Small intestine (tissue), 7 donors: ENCODE measurements at regions not wholly inside any gene's neighbourhood (a gene's known extent, or its start where the extent isn't known, plus 50 kb on each side); places are given as distances from the start of the nearest gene placed in this dataset.
A peak's percentile ranks its signal among the peaks of the same experiment; 100 is the strongest.

ENCODE experiments used
- DNase-seq, 2 donors: peaks; one replicate each; pipeline versions ENCODE4 v3.0.0 to v3.0.0-alpha.2; 2013
- FAIRE-seq: peaks from 2 replicates; lab custom pipeline; 2012; peaks lifted over from hg19 to GRCh38; lab: Jason Lieb, UNC
- H3K27ac ChIP-seq, 3 donors: one replicate each; pipeline ENCODE4 v1.5.1; 2013; ENCODE audit warnings: low read length in 2 of 3, mild to moderate bottlenecking in 2 of 3, control low read depth in 1 of 3, inconsistent platforms in 1 of 3, low read depth in 1 of 3, moderate library complexity in 1 of 3
- H3K27me3 ChIP-seq, 3 donors: one replicate each; pipeline ENCODE4 v1.6.1; 2013; ENCODE audit warnings: low read length in 3 of 3, inconsistent platforms in 1 of 3; ENCODE audit not compliant: control insufficient read depth in 3 of 3, insufficient read depth in 3 of 3
- H3K36me3 ChIP-seq, 3 donors: one replicate each; pipeline ENCODE4 v1.6.1; 2013; ENCODE audit warnings: low read length in 3 of 3, inconsistent platforms in 1 of 3, low read depth in 1 of 3, mild to moderate bottlenecking in 1 of 3, moderate library complexity in 1 of 3; ENCODE audit not compliant: control insufficient read depth in 3 of 3, insufficient read depth in 2 of 3
- H3K4me1 ChIP-seq, 3 donors: one replicate each; pipeline ENCODE4 v1.6.1; 2013; ENCODE audit warnings: low read length in 2 of 3, inconsistent platforms in 1 of 3, low read depth in 1 of 3, mild to moderate bottlenecking in 1 of 3, moderate library complexity in 1 of 3; ENCODE audit not compliant: control insufficient read depth in 3 of 3, insufficient read depth in 2 of 3
- H3K4me3 ChIP-seq, 3 donors: one replicate each; pipeline ENCODE4 v1.5.1; 2013; ENCODE audit warnings: low read length in 3 of 3, control low read depth in 1 of 3, inconsistent platforms in 1 of 3, low read depth in 1 of 3, mild to moderate bottlenecking in 1 of 3, moderate library complexity in 1 of 3
- H3K9me3 ChIP-seq, 2 donors: one replicate each; pipeline ENCODE4 v1.6.1; 2013; ENCODE audit warnings: low read depth in 1 of 2, low read length in 1 of 2; ENCODE audit not compliant: control insufficient read depth in 2 of 2, insufficient read depth in 1 of 2
- whole genome bisulfite sequencing, 3 donors: extraction: QIAGEN DNeasy Blood & Tissue Kit; methylation state at CpG; one replicate each; pipeline ENCODE4 v1.1.7; 2013; 5-methylcytosine and 5-hydroxymethylcytosine counted together
- donor health status: healthy with polysubstance abuse.
- donor health status: control.
- donor health status: control.
- donor health status: Bipolar disorder and iron deficiency.
- donor health status: healthy.

DNA sequence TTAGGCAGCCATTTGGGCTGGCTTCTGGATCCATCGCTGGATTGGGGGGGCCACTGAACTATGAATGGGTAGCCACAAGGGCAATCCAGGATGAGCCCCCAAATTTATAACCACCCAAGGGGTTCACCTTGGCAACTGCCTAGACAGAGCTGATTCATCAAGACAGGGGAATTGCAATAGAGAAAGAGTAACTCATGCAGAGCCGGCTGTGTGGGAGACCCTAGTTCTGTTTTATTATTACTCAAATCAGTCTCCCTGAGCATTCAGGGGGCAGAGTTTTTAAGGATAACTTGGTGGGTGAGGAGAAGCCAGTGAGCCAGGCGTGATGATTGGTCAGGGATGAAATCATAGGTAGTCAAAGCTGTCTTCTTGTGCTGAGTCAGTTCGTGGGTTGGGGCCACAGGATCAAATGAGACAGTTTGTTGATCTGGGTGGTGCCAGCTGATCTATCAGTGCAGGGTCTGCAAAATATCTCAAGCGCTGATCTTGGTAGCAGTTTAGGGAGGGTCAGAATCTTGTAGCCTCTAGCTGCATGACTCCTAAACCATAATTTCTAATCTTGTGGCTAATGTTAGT, 57.9 kb downstream of the DNAJB9 start:
- Histone ChIP-seq H3K27me3 (no peaks in the 10 kb centered on the region), H3K9me3 (peaks cover 0 to 7% of the 10 kb centered on the region in 2 donors), H3K4me3 (no peak overlapping the region), H3K27ac (no peak overlapping the region), H3K36me3 (no peaks in the 10 kb centered on the region), H3K4me1 (no peaks in the 10 kb centered on the region)
- DNase-seq: no peak
- FAIRE-seq: no peak
- 78 to 82% (median 80%) methylated on average over 5 of the region's 5 CpGs for WGBS, 3 donors

DNA sequence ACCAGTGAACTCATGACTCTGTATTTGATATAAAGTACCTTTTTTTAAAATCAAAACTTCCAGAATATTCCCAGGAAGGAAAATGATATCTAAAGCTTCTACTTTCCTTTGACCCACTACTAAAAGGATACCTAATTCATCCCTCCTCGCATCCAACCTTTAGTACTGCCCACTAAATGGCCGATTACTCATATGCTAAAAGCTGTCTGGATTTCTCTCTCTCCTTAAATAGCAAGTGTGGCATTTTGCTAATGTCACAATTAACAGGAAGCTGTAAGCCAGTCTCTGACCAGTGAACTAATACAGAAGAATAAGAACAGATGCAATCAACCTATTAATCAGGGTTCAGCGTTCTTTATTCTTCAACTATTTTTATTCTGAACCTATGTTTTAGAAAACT, 59.0 kb downstream of the DNAJB9 start:
- H3K4me1 ChIP-seq: no peaks in the 10 kb centered on the region
- no peak overlapping the region for H3K27ac ChIP-seq
- H3K36me3 ChIP-seq: no peaks in the 10 kb centered on the region
- H3K9me3 ChIP-seq: peaks cover 0 to 7% of the 10 kb centered on the region in 2 donors
- 79 to 86% (median 85%) methylated on average over 3 of the region's 3 CpGs for WGBS, 3 donors
- no peak overlapping the region for H3K4me3 ChIP-seq
- DNase-seq: no peak
- no peak for FAIRE-seq
- H3K27me3 ChIP-seq: no peaks in the 10 kb centered on the region

DNA sequence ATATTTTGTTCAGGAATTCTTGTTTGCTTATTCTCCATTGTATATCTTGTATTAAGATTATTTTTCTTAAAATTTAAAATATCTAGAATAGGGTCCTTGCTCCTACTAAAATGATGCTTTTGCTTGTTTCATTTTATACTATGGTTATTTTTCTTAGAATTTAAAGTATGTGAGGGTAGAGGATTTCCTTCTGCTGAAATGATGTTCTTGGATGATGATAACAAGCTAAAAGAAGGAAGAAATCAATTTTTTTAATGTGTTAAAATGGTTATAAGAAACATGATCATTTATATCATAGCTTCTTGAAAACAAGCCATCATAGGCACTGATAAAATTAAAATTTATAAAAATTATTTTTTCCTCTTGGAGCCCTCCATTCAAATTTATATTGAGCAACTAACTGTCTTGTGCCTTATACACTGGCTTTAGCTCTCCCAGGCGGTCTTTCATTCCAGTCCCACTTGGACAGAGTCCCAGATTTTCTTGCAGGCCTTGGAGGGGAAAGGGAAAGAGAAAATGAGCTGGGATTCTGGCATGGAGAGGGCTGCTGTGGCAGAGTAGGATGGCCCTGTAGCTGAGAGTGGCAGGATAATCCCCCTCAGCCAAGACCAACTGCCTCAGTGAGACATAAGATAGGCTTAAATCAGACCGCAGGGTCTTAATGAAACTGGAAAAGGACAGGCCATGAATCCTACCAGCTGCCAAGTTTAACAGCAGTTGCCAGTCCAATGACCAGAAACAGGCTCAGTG, 60.2 kb downstream of the DNAJB9 start:
- peak in 1 of 2 donors; percentile 11 for DNase-seq
- no peak for FAIRE-seq
- H3K4me3 ChIP-seq: no peak overlapping the region

DNA sequence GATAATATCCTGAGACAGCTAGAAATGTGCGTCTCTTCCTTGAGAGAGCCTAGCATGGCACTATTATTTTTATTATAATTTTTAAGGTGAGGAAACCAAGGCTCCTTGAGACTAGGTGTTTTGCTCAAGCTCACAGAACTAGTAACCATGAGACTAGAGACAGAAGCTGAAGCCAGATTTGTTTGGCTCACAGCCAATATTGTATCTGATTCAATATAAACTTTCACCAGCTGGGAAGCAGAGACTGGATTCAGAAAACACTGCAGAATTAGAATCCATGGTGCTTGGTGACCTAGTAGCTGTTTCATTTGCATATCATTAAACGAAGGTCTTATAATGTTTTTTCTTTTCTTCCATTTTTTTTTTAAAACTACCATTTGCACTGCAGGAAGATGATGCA, 64.4 kb downstream of the DNAJB9 start:
- Histone ChIP-seq H3K27me3 (peaks cover 0 to 2% (median 0%) of the 10 kb centered on the region in 3 donors), H3K4me1 (no peaks in the 10 kb centered on the region), H3K4me3 (no peak overlapping the region), H3K36me3 (no peaks in the 10 kb centered on the region), H3K9me3 (peaks cover 0 to 3% of the 10 kb centered on the region in 2 donors), H3K27ac (no peak overlapping the region)
- 64 to 75% (median 66%) methylated on average over 2 of the region's 2 CpGs for WGBS, 3 donors
- DNase-seq (no peak), FAIRE-seq (no peak)

More for the DNA sequence above, 60.2 kb downstream of the DNAJB9 start:
- Histone ChIP-seq H3K27me3 (no peaks in the 10 kb centered on the region), H3K36me3 (no peaks in the 10 kb centered on the region), H3K9me3 (peaks cover 0 to 7% of the 10 kb centered on the region in 2 donors), H3K4me1 (no peaks in the 10 kb centered on the region), H3K27ac (no peak overlapping the region)
- WGBS, 3 donors: 55 to 73% (median 69%) methylated on average over 2 of the region's 2 CpGs

DNA sequence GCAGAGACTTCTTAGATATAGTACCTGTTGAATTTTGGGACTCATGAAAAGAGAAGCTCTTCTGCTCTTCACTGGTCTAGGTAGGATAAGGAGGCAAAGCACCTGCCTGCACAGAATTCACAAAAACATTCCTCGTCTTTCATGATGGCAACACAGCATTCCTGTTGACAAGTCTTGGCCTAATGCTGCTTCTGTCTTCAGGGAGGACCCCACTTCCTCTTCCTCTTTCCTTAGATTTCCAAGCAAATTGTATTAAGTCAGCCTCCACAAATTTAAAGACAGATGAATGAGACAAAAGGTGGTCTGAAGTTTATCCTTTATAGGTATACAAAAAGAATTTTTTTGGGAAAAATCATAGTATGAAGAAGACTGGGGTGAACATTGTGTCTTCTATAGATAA, 64.9 kb downstream of the DNAJB9 start:
- peaks cover 0 to 3% of the 10 kb centered on the region in 2 donors for H3K9me3 ChIP-seq
- peaks cover 0 to 2% (median 0%) of the 10 kb centered on the region in 3 donors for H3K27me3 ChIP-seq
- no peak for DNase-seq
- no peak overlapping the region for H3K27ac ChIP-seq
- 81 to 90% (median 82%) methylated on average over 1 of the region's 1 CpG for WGBS, 3 donors
- H3K4me1 ChIP-seq: no peaks in the 10 kb centered on the region
- H3K36me3 ChIP-seq: no peaks in the 10 kb centered on the region
- H3K4me3 ChIP-seq: no peak overlapping the region
- FAIRE-seq: no peak

DNA sequence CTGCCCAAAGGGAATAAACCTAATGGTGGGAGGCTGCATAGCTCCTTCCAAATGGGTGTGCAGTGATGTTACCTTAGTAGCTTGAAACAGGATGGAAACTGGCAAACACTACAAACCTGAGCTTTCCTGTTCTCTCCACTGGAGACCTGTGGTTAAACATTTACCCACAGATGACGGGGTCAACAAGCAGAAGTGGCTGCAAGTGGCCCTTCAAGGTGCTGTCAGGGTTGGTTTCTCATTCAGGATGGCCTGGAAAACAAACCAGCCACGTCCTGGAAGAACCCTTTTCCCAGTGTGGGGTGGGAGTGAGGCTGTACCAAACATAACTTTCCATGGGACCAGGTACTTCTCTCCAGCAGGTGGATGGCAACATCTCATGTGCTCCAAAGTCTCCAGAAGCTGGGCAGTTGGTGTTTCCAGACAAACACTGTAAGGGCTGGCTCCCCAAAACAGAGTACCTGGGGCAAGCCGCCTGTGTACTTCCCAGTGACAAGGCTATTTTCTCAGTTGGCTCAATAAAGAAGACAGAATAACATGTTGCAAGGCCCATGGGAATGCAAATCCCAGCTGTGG, 67.5 kb downstream of the DNAJB9 start:
- no peak overlapping the region for H3K4me3 ChIP-seq
- DNase-seq (peak in 1 of 2 donors; percentile 15), FAIRE-seq (no peak)
- WGBS, 3 donors: 32 to 56% (median 33%) methylated on average over 3 of the region's 3 CpGs
- H3K27ac ChIP-seq: no peak overlapping the region
- H3K27me3 ChIP-seq: peaks cover 0 to 2% (median 0%) of the 10 kb centered on the region in 3 donors
- H3K36me3 ChIP-seq: no peaks in the 10 kb centered on the region
- H3K4me1 ChIP-seq: no peaks in the 10 kb centered on the region
- H3K9me3 ChIP-seq: peaks cover 0 to 3% of the 10 kb centered on the region in 2 donors

DNA sequence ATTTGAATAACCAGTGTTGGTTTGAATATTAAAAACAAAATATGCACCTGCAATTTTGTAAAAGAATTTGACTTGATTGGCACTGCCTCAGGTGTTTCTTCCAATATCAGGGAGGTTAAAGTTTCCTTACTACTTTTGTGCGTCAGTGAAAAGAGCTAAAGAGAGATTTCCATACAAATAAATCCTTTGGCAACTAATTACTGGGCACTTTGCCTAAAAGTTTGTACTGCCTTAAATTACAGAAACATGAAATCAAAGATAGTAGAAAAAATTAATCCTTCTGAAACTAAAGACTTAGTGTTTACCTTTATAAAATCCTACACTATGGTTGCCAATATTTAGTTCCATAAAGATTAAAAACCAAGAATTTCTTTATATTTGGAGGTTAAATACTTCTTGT, 72.5 kb downstream of the DNAJB9 start:
- H3K4me3 ChIP-seq: no peak overlapping the region
- FAIRE-seq (no peak), DNase-seq (no peak)
- WGBS, 3 donors: 50 to 63% (median 58%) methylated on average over 1 of the region's 1 CpG
- H3K9me3 ChIP-seq: no peaks in the 10 kb centered on the region
- no peaks in the 10 kb centered on the region for H3K36me3 ChIP-seq
- H3K27me3 ChIP-seq: peaks cover 0 to 2% (median 0%) of the 10 kb centered on the region in 3 donors
- no peaks in the 10 kb centered on the region for H3K4me1 ChIP-seq
- no peak overlapping the region for H3K27ac ChIP-seq

DNA sequence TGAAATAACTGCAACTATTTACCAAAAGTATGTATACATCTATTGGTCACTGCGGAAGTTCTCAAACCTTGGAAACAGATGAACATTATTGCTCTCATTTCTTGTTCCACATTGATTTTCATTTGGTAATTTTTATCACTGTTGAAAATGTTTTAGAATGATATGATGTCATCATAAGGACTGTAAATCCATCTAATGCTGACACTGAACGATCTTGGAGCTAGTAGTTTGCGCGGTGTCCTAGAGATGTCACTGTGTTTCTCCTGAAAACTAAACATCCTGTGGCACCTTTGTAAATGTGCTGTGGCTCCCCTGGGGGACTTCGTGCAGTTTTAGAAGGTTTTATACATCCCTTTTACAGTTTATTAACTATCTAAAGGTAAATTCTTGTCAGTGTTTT, 73.5 kb downstream of the DNAJB9 start:
- H3K4me3 ChIP-seq: no peak overlapping the region
- no peaks in the 10 kb centered on the region for H3K4me1 ChIP-seq
- 78 to 81% (median 80%) methylated on average over 5 of the region's 5 CpGs for WGBS, 3 donors
- no peaks in the 10 kb centered on the region for H3K9me3 ChIP-seq
- no peak for DNase-seq
- H3K36me3 ChIP-seq: no peaks in the 10 kb centered on the region
- no peak for FAIRE-seq
- H3K27me3 ChIP-seq: peaks cover 0 to 2% (median 0%) of the 10 kb centered on the region in 3 donors
- no peak overlapping the region for H3K27ac ChIP-seq
